Midbrain (tissue), 1 donor: ENCODE measurements at regions not wholly inside any gene's neighbourhood (a gene's known extent, or its start where the extent isn't known, plus 50 kb on each side); places are given as distances from the start of the nearest gene placed in this dataset.

Source experiments
- DNase-seq: peaks from one replicate; lab custom pipeline; 2025; lab: John Stamatoyannopoulos, UW

- DNase-seq: no peak
Measured at GRCh38 chr2:225340923-225341322, 58.6 kb upstream of the NYAP2 start.

- no peak for DNase-seq
Measured at GRCh38 chr2:225337183-225337582, 62.3 kb upstream of the NYAP2 start.

GRCh38 chr2:225334514-225334913, 65.0 kb upstream of the NYAP2 start:
- DNase-seq: no peak

GRCh38 chr2:225328192-225328591, 71.3 kb upstream of the NYAP2 start:
- no peak for DNase-seq

- no peak for DNase-seq
Measured at GRCh38 chr2:225326969-225327368, 72.5 kb upstream of the NYAP2 start.

- DNase-seq: no peak
Measured at GRCh38 chr2:225319872-225320271, 79.6 kb upstream of the NYAP2 start.

- DNase-seq: no peak
Measured at GRCh38 chr2:225318440-225318839, 81.1 kb upstream of the NYAP2 start.

- DNase-seq: no peak
Measured at GRCh38 chr2:225317186-225317585, 82.3 kb upstream of the NYAP2 start.

- no peak for DNase-seq
Measured at GRCh38 chr2:225310745-225311144, 88.8 kb upstream of the NYAP2 start.

GRCh38 chr2:225309516-225309915, 90.0 kb upstream of the NYAP2 start:
- no peak for DNase-seq

GRCh38 chr2:225296951-225297350, 102.6 kb upstream of the NYAP2 start:
- no peak for DNase-seq

GRCh38 chr2:225295102-225295501, 104.4 kb upstream of the NYAP2 start:
- DNase-seq: no peak

GRCh38 chr2:225293638-225294037, 105.9 kb upstream of the NYAP2 start:
- no peak for DNase-seq

GRCh38 chr2:225290757-225291400, 108.6 kb upstream of the NYAP2 start:
- DNase-seq: no peak

- no peak for DNase-seq
Measured at GRCh38 chr2:225289659-225290058, 109.9 kb upstream of the NYAP2 start.

- DNase-seq: no peak
Measured at GRCh38 chr2:225288986-225289385, 110.5 kb upstream of the NYAP2 start.

- peak; percentile 4 for DNase-seq
Measured at GRCh38 chr2:225282858-225283710, 116.4 kb upstream of the NYAP2 start.

- DNase-seq: no peak
Measured at GRCh38 chr2:225276207-225276606, 123.3 kb upstream of the NYAP2 start.

GRCh38 chr2:225275443-225275842, 124.1 kb upstream of the NYAP2 start:
- DNase-seq: no peak

- DNase-seq: no peak
Measured at GRCh38 chr2:225274751-225275150, 124.8 kb upstream of the NYAP2 start.

- DNase-seq: no peak
Measured at GRCh38 chr2:225272173-225272572, 127.3 kb upstream of the NYAP2 start.

- DNase-seq: peak; percentile 21
Measured at GRCh38 chr2:225270861-225271260, 128.6 kb upstream of the NYAP2 start.

- no peak for DNase-seq
Measured at GRCh38 chr2:225270053-225270452, 129.5 kb upstream of the NYAP2 start.

GRCh38 chr2:225254363-225254762, 145.1 kb upstream of the NYAP2 start:
- no peak for DNase-seq
